HL-60 (cell line): ENCODE measurements at regions not wholly inside any gene's neighbourhood (a gene's known extent, or its start where the extent isn't known, plus 50 kb on each side); places are given as distances from the start of the nearest gene placed in this dataset.
A peak's percentile ranks its signal among the peaks of the same experiment; 100 is the strongest.

Experiments
- DNase-seq, 2 experiments: peaks; one replicate each; pipeline ENCODE4 v3.0.0-alpha.2; 2010 to 2020; ENCODE audit warnings: low read depth in 1 of 2, low spot score in 1 of 2
- H3K27ac ChIP-seq: fragments of 250-450 bp; sonication (Bioruptor Pico); replicated peaks from 2 replicates; pipeline ENCODE4 v1.5.1; 2020; ENCODE audit warnings: mild to moderate bottlenecking, moderate library complexity
- H3K27me3 ChIP-seq: fragments of 250-450 bp; sonication (Bioruptor Pico); 2 replicates; pipeline ENCODE4 v1.5.1; 2021; ENCODE audit warnings: mild to moderate bottlenecking, moderate library complexity; ENCODE audit not compliant: insufficient read depth, poor library complexity, severe bottlenecking
- H3K4me3 ChIP-seq: replicated peaks from 2 replicates; pipeline ENCODE4 v1.5.1; 2011; ENCODE audit warnings: mild to moderate bottlenecking, control low read depth, low read length; ENCODE audit not compliant: insufficient read depth
- GABPA ChIP-seq: IDR thresholded peaks from 2 replicates; pipeline ENCODE4 v1.6.1; 2012; ENCODE audit warnings: low read depth
- POLR2AphosphoS5 ChIP-seq: IDR thresholded peaks from 2 replicates; pipeline ENCODE4 v1.6.1; 2012; ENCODE audit warnings: low read depth
- REST ChIP-seq: IDR thresholded peaks from 2 replicates; pipeline ENCODE4 v1.6.1; 2012; ENCODE audit warnings: low read depth; ENCODE audit not compliant: insufficient replicate concordance
- SPI1 ChIP-seq: IDR thresholded peaks from 2 replicates; pipeline ENCODE4 v1.6.1; 2012; ENCODE audit warnings: low read depth, mild to moderate bottlenecking, borderline replicate concordance
- TF ChIP-seq, protein P1 (sequence below): IDR thresholded peaks from one replicate; pipeline ENCODE4 v1.5.1; 2011; ENCODE audit warnings: low read length, control low read depth, inconsistent platforms; ENCODE audit not compliant: insufficient read depth

- no peak overlapping the region for H3K27ac ChIP-seq
- H3K27me3 ChIP-seq: no peaks in the 10 kb centered on the region
- H3K4me3 ChIP-seq: no peak overlapping the region
- TF ChIP-seq GABPA (no peak), SPI1 (no peak), REST (no peak), POLR2AphosphoS5 (no peak)
- TF ChIP-seq, protein P1, sequence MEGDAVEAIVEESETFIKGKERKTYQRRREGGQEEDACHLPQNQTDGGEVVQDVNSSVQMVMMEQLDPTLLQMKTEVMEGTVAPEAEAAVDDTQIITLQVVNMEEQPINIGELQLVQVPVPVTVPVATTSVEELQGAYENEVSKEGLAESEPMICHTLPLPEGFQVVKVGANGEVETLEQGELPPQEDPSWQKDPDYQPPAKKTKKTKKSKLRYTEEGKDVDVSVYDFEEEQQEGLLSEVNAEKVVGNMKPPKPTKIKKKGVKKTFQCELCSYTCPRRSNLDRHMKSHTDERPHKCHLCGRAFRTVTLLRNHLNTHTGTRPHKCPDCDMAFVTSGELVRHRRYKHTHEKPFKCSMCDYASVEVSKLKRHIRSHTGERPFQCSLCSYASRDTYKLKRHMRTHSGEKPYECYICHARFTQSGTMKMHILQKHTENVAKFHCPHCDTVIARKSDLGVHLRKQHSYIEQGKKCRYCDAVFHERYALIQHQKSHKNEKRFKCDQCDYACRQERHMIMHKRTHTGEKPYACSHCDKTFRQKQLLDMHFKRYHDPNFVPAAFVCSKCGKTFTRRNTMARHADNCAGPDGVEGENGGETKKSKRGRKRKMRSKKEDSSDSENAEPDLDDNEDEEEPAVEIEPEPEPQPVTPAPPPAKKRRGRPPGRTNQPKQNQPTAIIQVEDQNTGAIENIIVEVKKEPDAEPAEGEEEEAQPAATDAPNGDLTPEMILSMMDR: no peak
- no peak for DNase-seq
Observed at GRCh38 chr20:51322164-51322707, 220.3 kb downstream of the NFATC2 start.

- Histone ChIP-seq H3K4me3 (no peak overlapping the region), H3K27ac (no peak overlapping the region), H3K27me3 (no peaks in the 10 kb centered on the region)
- TF ChIP-seq SPI1: no peak
- no peak for DNase-seq
Observed at GRCh38 chr20:51321343-51322163, 221.0 kb downstream of the NFATC2 start.

DNA sequence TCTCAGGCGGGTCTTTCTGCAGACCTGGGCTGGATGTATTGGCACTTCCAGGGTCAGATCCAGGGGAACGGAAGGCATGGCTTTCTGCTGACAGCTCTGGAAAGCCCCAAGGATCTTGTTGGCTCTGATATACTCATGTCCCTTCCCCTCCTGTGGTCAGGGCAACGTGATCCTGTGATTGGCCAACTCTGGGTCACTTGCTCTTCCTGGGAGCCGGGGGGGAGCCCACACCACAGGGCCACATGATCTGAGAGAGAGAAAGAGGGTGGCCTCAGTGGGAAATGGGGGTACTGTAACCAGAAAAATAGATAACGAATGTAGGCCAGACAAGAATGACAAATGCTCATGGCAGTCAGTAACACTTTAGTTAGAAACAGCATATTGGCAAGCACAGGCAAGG, 223.0 kb downstream of the NFATC2 start:
- TF ChIP-seq, protein P1: no peak
- TF ChIP-seq REST (no peak), POLR2AphosphoS5 (no peak)
- DNase-seq: no peak
- Histone ChIP-seq H3K27ac (no peak overlapping the region), H3K27me3 (no peaks in the 10 kb centered on the region), H3K4me3 (no peak overlapping the region)

GRCh38 chr20:51318058-51318949, 224.2 kb downstream of the NFATC2 start:
- peak; percentile 6 to 36 for DNase-seq
- TF ChIP-seq, protein P1: peak; percentile 36
- no peak for TF ChIP-seq POLR2AphosphoS5
- no peak overlapping the region for H3K4me3 ChIP-seq
- no peak overlapping the region for H3K27ac ChIP-seq
- H3K27me3 ChIP-seq: no peaks in the 10 kb centered on the region
